GM21723 (cell line): ENCODE measurements at regions not wholly inside any gene's neighbourhood (a gene's known extent, or its start where the extent isn't known, plus 50 kb on each side); places are given as distances from the start of the nearest gene placed in this dataset.

Experiments
- ATAC-seq: cut with Tn5 transposase; IDR thresholded peaks from one replicate; pipeline ENCODE4 v1.9.1; 2021; ENCODE audit warnings: mild to moderate bottlenecking, moderate library complexity; ENCODE audit not compliant: unreplicated experiment

DNA sequence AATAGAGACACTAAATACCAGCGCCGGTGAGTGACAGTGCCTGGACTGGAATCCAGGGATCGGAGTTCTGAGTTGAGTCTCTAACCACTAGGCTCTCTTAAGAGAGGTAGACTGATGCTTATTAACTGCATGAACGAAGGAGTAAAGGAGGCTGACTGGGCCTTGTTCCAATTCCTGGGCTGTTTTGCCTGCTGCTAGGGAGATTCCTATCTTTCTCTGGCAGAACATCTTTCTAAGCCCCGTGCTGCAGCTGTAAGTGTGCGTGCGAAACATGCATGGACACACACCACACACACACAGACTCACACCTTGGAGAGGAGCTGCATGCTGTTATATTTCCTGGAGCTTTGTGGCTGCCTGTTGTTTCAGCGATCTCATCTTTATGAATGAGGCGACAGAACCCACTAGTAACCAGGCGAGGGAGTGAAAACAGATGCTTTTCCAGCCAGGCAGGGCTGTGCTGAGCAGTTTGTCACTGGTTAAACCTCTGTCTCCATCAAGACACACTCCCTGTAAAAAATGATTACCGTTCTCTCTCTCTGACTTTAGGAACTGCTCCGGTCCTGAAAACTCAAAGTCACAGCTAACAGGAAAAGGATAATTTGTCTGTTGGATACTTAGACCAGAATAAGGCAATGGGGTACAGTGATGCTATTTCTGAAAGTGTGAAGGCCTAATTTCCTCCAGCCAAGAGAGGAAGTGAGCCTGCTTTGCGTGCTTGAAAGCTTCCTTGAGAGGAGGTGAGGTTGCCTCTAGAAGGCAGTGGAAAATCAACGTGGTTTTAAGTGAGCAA lies 157.4 kb upstream of the ZNF217 start:
- ATAC-seq = peak; percentile 84

DNA sequence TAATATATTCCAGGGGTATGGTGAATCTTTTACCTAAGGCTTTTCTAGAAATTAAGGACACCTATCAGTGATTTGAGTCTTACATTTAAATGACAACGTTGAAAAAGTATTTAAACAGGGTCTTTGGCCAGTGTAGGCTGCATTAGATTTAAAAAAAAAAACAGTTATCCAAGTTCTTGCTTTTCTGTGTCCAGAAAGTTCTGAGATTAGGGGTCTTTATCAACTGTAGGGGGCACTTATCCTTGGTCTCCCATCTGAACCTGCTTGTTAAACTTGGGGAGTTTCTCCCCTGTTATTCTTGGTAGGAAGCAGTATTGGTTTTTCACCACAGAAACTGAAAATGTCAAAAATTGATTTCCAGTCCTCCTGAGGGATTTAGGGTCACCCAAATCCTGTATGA lies 155.9 kb upstream of the ZNF217 start:
- no peak for ATAC-seq

DNA sequence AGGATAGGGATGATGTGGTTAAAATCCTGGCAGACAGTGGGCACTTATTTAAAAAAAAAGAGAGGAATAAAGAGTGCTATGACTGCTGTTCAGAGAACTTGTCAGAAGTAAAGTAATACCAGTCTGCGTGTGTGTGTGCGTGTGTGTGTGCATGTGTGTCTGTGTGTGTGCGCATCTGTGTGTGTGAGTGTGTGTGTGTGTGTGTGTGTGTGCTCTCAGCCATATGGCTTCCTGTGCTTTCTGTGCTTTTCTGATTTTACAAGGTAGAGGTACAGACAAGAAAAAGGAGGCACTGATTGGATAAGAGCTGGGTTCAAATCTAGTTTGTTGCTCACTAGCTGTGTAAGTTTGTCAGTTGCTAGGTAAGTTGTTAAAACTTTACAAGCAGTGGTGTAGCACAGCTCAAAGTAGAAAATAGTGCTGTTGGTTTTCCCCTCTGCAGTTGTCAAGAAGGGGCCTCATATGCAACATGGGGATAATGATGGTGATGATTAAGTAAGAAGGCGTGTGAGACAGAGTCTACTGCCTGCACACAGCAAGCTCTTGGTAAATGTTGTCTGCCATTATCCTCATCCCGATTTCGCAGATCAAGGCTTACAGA lies 155.3 kb upstream of the ZNF217 start:
- no peak for ATAC-seq

DNA sequence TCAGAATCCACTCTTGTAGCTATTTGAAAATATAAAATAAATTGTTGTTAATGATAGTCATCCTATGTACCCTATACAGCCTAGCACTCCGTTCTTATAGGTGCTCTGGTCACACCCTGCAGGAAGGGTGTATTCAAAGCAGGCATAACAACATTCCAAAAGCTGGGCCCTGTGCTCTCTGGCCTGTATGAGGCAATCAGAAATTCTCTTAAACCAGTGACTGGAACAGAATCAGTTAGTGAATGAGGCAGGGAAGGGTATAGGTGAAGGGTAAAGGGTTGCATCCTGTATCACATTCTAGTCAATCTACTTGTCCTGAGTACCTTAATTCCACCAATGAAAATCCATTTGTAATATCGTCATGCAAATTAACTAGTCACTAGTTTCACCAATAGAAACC lies 154.5 kb upstream of the ZNF217 start:
- no peak for ATAC-seq

DNA sequence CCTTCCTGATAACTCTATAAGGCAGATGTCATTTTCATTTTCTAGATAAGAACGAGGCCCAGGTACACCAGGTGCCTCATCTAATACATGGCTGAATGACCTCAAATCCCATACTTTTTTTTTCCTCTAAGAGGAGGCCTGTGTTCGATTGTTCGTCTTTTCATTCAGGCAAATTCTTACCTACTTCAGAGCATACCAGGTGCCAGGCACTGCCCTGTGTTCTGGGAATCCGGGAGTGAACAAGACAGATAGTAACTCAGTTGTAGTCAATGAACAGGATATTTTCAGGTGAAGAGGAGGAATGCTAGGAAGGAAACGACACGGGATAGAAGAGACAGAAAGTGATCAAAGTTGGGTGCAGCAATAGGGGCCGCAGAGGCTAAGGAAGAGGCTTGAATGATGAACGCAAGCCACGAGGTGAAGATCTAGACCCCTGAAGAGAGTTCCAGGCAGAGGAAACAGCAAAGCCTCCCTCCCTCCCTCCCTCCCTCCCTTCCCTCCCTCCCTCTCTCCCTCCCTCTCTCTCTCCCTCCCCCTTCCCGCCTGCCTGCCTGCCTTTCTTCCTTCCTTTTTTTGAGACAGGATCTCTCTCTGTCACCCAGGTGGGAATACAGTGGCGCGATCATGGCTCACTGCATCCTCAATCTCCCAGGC lies 150.1 kb upstream of the ZNF217 start:
- no peak for ATAC-seq

DNA sequence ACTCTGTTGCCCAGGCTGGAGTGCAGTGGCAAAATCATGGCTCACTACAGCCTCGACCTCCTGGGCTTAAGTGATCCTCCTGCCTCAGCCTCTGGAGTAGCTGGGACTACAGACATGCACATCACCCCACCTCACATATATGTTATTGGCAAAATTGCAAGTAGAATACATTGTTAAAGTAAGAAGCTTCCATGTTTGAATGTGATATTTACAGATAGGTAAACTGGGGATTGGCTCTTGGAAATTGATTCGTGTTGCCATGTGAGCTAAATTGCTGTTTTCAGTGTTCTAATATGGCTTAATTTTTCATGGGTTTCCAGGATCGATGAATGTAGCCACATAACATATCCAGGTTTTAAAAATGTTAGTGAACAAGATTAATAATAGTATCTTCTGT lies 149.0 kb upstream of the ZNF217 start:
- ATAC-seq = no peak

DNA sequence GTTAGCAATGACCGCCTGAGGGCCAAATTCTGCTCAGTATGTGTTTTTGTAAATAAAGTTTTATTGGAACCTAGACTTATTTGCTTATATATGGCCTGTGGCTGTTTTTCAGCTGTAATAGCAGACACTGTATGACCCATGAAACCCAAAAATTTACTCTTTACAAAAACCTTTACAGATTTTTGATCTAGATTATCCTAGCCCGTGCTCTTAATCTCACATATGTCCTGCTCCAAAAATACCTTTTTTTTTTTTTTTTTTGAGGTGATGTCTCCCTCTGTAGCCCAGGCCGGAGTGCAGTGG lies 148.0 kb upstream of the ZNF217 start:
- ATAC-seq = no peak

DNA sequence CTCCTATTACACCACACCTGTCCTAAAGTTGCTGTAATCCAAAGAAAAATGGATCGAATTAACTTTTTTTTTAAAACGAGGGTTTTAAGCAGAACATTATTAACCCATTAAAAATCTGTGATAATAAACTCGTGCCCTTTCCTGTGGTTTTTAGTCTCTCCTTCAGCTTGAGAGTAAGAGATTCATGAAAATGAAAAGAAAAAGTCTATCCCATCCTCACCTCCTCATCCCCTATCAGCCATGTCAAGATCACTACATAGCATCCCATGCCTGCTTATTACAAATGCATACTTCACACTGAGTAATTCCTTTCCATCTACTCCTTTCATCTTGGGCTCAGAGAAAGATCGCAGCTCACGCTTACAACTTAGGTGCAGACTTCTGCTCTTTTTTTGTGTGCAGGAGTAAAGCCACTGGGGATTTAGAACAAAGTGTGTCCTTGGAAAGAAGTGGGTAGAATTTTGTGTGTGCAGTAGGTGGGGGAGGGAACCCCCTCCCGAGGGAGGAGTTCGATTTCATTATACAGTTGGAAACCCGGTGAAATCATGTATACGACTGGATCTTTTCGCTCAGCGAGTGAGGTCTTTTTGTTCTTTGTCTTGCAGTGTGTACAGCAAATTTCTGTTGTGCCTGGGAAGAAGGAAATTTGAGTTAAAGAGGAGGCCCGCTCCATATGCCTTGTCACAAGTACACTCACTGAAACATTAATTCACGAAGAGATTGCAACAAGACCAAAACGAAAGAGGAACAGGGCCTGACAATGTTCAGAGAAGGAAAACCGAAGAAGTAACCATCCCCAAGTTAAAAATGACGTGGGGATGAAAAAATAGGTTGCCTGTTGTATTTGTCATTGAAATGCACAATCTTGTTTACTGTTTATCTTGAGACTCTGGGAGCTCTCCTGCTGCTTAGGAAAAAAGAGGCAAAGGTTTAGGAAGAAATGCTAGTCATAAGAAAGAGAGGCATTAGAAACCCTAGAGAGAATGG lies 146.5 kb upstream of the ZNF217 start:
- peak; percentile 57 for ATAC-seq

DNA sequence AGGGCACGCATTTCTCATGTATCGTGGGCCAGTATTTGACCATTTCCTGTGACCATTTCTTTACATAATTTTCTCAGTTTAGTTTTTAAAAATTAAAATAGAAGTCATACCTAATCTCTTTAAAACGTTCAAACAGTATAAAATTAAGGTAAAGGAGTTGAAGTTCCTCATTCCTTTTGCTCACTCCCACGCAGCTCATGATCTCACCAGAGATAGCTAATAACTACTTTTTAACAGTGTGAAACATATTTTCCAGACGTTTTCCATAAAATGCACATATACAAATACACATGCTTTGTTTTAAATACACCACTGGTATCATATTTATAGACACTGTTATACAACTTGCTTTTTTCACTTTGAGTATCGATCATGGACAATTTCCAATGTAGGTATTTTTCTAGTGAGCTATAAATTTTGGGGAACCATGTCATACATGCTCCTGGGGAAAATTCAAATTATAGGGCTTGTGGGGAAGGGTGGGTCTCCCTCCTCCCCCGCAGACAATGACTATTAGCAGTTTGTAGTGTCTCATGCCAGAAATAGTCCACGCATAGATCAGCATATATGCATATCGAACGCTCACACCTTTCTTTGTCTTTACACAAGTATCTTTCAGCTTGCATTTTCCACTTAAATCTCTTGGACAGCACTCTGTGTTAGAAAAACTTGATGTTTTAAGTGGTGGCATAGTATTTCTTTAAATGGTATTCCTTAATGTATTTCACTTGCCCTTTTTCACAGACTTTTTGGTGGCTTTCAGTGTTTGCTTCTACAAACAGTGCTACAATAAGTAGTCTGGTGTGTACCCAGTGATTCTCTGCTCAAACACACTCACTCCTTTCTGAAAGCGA lies 145.5 kb upstream of the ZNF217 start:
- ATAC-seq = no peak

DNA sequence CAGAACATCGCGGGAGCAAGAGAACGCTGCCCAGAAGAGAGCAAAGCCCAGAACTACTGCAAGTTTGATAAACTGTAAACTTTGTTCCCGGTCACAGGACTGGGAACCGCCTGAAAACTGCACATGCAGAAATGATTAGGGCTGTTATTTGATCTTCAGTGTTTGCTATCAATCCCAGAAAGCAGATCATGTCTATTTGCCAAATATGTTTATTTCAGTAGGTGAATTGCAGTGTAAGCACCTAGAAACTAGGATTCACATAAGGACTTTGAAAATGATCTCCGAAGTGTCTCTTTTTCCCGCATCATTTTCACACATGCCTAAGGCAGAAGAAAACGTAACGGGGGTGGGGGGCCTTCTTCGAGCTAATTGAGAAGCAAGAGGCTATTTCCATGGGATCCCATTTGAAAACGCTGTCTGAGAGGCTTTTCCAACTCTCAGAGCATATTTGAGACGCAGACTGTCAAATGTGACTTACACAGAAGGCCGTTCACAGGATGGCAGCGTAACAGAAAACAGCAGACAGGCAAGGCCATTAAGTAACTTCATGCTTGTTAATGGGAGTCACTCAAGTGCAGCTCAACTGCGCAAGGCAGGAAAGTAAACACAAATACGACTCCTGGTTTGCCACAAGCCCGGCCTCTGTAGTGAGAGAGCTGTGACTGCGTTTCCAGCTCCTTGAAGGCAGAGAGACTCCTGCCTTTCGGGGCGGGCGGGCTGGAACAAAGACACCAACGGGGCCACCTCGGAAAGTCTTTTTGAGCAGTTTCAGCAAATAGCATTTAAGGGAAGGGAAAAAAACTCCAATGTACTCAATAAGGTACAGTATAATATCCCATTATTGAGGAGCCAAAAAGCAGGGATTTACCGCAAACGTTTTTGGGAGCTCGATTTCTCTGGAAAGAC lies 144.7 kb upstream of the ZNF217 start:
- no peak for ATAC-seq

DNA sequence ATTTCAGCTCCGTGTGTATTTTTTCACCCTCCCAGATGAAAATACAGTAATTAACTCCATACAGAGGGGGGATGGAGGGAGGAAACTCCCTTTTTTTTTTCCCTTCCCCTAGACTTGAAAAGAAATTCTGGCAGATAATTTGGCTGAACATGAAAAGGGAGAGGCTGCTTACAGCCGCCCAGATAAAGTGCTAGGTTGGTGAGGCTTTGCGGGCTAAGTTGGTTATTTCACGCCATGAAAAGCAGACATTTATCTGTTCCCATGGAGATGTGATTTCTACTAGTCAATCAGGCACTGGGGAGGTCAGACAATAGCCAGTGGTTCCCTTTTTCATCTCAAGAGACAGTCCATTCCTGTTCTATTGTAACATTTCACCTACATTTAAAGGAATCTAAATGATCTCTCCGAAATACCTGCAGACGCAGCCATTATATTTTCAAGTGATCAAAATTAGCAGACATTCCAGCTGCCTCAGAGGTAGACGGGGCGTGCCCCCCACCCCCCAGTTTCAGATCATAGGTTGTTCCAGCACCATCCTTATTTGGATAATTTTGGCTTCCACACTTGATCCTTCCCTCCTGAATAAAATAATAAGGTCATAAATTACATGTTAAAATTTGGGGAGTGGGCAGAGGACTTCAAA lies 143.9 kb upstream of the ZNF217 start:
- no peak for ATAC-seq

DNA sequence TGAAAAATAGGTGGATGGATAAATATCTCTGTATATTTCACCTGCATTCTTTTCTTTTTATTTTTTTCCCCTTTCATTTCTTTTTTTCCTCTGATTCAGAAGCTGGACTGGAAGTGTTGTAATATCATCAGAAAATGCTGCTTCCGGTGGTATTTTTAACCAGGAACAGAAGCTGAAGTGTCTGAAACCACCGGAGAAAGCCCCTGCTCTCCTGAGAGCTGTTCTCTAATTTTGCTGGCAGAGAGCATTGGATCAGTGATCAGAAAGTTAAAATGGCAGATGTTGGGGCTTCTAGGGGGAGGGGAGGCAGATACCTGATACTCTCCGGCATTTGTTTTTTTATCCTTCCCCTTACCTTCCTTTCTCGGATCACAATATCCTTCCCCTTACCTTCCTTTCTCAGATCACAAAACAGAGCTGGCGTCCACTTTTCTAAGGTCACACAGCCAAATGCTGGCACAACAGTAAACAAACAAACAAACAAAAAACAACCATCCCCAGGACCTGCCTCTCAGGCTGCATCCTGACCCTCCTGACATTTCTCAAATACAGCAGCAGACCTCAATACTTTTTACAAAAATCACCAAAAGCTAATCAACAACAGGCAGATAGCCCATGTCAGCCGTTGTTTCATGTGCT lies 143.2 kb upstream of the ZNF217 start:
- no peak for ATAC-seq

DNA sequence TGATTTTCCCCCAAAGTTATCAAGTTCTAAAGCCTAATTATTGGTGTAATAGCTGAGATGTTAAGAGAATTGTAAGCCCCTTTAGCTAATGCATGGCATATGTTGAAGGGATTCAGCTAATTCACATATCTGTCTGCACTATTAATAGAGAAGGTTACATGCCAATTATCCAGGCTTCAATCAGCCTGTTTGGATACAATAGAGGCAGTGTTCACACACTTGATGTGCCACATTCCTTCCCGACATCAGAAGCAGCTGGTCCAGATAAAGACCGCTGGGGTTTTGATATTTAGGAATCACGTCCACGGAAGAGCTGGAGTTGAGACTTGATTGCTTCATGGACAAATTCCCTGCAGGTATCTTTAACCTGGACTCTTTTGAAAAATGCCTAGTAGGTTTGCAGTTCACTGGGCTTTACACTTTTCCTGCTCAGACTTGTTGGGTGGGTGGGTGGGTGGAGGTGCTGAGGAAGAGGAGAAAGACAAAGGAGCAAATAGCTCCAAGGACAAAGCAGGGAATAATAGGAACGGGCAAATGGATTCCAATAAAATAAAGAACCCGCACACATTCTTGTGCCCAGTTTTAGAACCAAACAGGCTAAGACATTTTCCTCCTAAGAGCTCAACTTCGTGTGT lies 142.6 kb upstream of the ZNF217 start:
- no peak for ATAC-seq

DNA sequence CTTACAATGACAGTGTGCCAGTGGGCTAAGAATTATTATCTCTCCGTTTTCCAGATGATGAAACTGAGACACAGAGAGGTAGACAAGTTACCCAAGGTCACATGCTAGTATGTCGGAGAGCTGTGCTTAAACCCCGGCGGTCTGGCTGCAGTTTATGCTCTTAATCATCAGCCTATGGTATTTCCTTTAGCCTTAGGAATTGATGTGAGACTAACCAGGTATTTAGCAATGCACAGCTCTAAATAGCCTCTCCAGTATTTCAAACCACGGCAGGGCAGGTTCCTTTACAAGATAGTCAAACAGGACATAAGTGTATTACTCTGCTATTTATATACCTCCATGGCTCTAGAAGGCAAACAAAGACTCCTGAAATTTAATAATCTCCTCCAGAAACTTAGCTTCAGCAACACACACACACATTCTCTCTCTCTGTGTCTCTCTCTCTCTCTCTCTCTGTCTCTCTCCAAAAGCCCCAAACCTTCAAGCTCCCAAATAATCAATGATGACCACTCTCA lies 142.0 kb upstream of the ZNF217 start:
- no peak for ATAC-seq

DNA sequence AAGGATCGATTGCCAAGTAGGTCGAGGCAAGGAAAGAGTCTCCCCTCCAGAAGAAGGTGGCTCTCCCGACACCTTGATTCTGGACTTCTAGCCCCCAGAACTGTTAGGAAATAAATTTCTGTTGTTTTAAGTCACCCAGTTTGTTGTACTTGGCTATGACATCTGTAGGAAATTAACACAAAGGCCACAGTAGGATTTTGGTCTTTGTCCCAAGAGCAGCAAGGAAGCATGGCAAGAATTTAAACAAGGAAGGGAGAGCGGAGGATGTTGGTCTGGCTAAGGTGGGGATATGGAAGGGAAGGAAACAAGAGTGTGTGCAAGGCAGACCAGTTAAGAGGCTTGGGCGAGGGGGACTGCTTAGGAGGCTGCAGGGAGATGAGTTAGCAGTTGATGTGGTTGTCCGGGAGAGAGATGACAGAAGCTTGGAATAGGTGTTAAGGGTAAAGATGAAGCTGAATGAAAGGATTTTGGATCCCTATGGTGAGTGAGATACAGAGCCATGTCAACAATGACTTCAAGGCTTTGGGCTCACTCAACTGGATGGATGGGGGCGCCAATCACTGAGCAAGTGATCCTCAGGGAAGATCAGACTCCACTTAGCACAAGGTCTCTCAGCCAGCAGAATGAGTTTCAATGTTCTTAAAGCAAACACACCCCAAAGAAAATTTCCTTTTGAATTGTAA lies 140.5 kb upstream of the ZNF217 start:
- no peak for ATAC-seq

DNA sequence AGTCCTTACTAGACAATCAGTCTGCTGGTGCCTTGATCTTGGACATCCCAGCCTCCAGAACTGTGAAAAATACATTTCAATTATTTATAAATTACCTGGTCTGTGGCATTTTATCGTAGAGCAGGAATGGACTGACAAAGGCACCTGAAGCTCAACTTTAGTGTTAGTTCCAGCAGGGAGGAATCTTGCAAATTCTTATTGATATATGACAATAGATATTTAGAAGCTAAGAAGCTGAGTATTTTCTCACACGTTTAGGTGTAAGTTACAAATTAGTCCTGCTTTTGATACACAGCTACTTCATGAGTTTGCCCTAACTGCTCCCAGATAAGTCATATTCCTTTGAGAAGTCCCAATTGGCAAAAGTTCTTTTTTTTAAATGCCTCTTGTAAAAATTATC lies 138.0 kb upstream of the ZNF217 start:
- ATAC-seq = no peak

DNA sequence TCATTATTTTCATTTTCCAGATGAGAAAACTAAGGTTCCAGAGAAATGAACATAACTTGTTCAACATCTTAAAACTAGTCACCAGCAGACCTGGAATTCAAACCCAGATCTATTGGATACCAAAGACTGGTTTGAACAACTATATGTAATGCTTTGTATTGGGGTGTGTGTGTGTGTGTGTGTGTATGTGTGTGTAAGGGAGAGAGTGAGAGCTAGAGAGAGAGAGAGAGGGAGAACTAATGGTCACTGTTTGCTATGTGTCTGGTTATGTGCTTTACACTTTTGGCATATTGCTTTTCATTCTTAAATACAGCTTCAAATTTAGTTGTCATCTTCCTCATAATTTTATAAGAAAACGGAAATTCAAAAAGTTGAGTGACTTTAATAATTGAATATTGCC lies 134.7 kb upstream of the ZNF217 start:
- no peak for ATAC-seq
